ENCODE measurements at regions not wholly inside any gene's neighbourhood (a gene's known extent, or its start where the extent isn't known, plus 50 kb on each side); places are given as distances from the start of the nearest gene placed in this dataset.

DNA sequence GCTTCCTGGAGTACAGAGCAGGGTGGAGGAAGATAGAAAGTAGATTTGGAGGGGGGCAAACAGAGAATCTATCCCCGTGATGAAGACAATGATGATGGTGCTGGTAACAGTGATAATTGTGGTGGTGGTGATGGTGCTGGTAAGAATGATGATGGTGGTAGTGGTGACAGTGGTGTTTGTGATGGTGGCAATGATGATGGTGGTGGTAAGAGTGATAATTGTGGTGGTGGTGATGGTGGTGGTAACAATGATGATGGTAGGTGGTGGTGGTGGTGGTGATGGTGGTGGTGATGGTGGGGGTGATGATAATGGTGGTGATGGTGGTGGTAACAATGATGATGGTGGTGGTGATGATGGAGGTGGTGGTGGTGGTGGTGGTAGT, 169.8 kb downstream of the TSHZ3 start:
- Histone ChIP-seq H3K27ac (ENCODE audit: insufficient read depth, low read depth, low read length, poor library complexity, severe bottlenecking) (no peak overlapping the region), H3K4me3 (ENCODE audit: insufficient read depth, low read depth, low read length) (no peak overlapping the region), H3K27me3 (ENCODE audit: control insufficient read depth, insufficient read depth, low read length, poor library complexity, severe bottlenecking) (no peaks in the 10 kb centered on the region), H3K4me1 (ENCODE audit: control insufficient read depth, insufficient read depth, low read length) (peaks cover 5% of the 10 kb centered on the region), H3K9me3 (ENCODE audit: control insufficient read depth, low read length) (no peaks in the 10 kb centered on the region), H3K36me3 (ENCODE audit: control insufficient read depth, insufficient read depth, low read length) (no peaks in the 10 kb centered on the region)
- WGBS, 2 experiments = 88 to 92% methylated on average over 1 of the region's 1 CpG

DNA sequence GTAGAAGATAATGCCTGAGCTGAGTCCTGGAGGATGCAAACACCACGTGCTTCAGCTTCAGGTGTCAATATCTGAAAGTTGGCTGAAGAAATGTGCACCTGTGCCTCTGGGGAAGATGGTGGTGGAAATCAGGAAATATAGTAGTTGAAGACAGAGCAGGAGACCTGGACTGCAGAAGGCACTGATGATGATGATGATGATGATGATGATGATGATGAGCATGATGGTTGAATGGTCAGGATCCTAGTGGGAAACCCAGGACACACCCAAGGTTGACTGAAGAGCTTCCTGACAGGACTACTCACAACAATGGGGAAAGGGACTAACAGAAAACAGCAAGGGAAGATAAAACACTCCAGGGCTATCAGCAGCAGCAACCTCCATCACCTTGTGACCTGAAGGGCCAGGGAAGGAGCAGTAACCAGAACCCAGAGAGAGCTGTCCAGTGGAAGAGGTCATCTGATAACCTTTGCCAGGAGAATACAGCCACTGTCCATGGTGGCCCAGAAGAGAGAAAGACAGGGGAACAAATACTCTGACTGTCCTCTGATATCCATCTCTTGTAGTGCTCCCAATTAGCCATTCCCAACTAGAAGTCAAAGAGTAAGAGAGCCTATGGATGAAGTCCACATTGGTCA, 170.3 kb downstream of the TSHZ3 start:
- no peak overlapping the region for H3K4me3 ChIP-seq (ENCODE audit: insufficient read depth, low read depth, low read length)
- no peaks in the 10 kb centered on the region for H3K36me3 ChIP-seq (ENCODE audit: control insufficient read depth, insufficient read depth, low read length)
- H3K9me3 ChIP-seq (ENCODE audit: control insufficient read depth, low read length) = no peaks in the 10 kb centered on the region
- H3K27ac ChIP-seq (ENCODE audit: insufficient read depth, low read depth, low read length, poor library complexity, severe bottlenecking) = no peak overlapping the region
- 82 to 89% methylated on average over 1 of the region's 1 CpG for WGBS, 2 experiments
- peaks cover 5% of the 10 kb centered on the region for H3K4me1 ChIP-seq (ENCODE audit: control insufficient read depth, insufficient read depth, low read length)
- H3K27me3 ChIP-seq (ENCODE audit: control insufficient read depth, insufficient read depth, low read length, poor library complexity, severe bottlenecking) = no peaks in the 10 kb centered on the region

DNA sequence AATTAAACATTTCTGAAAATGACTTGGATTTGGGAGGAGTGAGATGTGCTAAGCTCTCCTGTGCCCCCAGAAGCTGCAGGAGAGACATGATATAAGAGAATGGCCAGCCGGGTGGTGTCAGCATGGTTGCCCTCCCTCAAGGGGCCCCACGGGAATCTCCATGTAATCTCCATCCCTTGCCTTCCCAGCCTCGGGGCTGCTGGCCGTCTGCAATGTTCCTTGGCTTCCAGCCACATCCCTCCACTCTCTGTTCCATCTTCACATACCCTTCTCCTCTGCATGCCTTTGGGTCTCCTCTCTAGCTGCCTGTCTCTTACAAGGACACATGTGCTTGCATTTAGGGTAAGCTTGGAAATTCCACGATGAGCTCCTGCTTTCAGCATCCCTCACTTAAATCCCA, 172.0 kb downstream of the TSHZ3 start:
- WGBS, 2 experiments = 91 to 92% methylated on average over 5 of the region's 5 CpGs
- Histone ChIP-seq H3K4me1 (ENCODE audit: control insufficient read depth, insufficient read depth, low read length) (peaks cover 5% of the 10 kb centered on the region), H3K27me3 (ENCODE audit: control insufficient read depth, insufficient read depth, low read length, poor library complexity, severe bottlenecking) (no peaks in the 10 kb centered on the region), H3K36me3 (ENCODE audit: control insufficient read depth, insufficient read depth, low read length) (no peaks in the 10 kb centered on the region), H3K9me3 (ENCODE audit: control insufficient read depth, low read length) (no peaks in the 10 kb centered on the region), H3K27ac (ENCODE audit: insufficient read depth, low read depth, low read length, poor library complexity, severe bottlenecking) (no peak overlapping the region), H3K4me3 (ENCODE audit: insufficient read depth, low read depth, low read length) (no peak overlapping the region)

DNA sequence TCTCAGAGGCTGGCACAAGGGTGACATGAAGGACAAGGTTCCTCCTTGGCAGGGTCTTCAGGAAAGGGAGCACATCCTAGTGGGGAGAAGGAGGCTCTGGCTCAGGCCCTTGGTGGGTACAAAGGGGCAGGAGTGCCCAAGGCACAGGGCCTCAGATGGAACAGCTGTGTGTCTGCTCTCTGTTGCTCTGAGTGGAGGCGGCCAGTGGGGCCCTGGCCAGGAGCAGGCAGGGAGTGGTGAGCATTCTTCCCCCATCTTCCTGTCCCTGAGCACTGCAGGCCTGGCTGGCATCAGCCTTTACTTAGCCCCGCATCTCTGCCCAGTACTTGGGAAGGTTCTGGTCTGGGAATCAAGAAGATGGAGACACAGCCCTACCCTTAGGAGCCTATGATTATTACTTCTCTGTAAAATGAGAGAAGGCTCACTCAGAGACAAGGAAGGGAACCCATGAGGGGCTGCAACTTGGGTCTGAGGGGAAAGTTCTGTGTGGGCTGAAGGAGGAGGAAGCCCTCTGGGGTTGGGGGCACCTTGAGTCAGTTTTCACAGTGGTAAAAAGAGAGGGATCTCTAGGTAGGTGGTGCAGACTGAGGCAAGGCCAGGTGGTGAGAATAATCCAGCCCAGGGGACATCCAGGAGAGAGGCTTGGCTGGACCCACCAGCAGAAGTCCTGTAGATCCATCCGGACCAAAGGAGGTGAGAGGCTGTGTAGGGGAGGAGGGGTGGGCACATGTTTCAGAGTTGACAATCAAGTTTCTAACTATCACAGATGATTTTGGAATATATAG, 173.5 kb downstream of the TSHZ3 start:
- Histone ChIP-seq H3K4me3 (ENCODE audit: insufficient read depth, low read depth, low read length) (no peak overlapping the region), H3K4me1 (ENCODE audit: control insufficient read depth, insufficient read depth, low read length) (peaks cover 5% of the 10 kb centered on the region), H3K36me3 (ENCODE audit: control insufficient read depth, insufficient read depth, low read length) (no peaks in the 10 kb centered on the region), H3K27me3 (ENCODE audit: control insufficient read depth, insufficient read depth, low read length, poor library complexity, severe bottlenecking) (no peaks in the 10 kb centered on the region), H3K9me3 (ENCODE audit: control insufficient read depth, low read length) (no peaks in the 10 kb centered on the region), H3K27ac (ENCODE audit: insufficient read depth, low read depth, low read length, poor library complexity, severe bottlenecking) (no peak overlapping the region)
- 95 to 96% methylated on average over 3 of the region's 3 CpGs for WGBS, 2 experiments

DNA sequence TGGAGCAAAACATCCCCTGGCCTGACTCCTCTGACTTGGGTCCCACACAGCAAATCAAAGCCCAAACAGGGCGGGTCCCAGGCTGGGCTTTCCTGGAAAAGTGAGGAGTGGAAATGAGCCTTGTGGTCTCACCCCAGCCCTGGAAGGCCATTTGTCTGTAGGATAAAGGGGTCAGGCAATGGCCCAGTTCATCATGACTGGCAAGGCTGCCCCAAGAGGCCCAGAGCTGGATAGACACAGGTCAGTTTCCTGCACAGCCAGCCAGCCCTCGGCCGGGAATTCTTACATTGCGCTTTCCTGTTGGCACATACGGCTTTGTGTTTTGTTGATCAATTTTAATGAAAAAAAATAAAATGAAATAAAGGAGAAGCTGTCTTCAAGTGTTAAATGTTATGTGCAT, 174.3 kb downstream of the TSHZ3 start:
- 88 to 91% methylated on average over 5 of the region's 5 CpGs for WGBS, 2 experiments
- Histone ChIP-seq H3K27me3 (ENCODE audit: control insufficient read depth, insufficient read depth, low read length, poor library complexity, severe bottlenecking) (no peaks in the 10 kb centered on the region), H3K36me3 (ENCODE audit: control insufficient read depth, insufficient read depth, low read length) (no peaks in the 10 kb centered on the region), H3K9me3 (ENCODE audit: control insufficient read depth, low read length) (no peaks in the 10 kb centered on the region), H3K4me1 (ENCODE audit: control insufficient read depth, insufficient read depth, low read length) (peaks cover 5% of the 10 kb centered on the region), H3K4me3 (ENCODE audit: insufficient read depth, low read depth, low read length) (no peak overlapping the region), H3K27ac (ENCODE audit: insufficient read depth, low read depth, low read length, poor library complexity, severe bottlenecking) (no peak overlapping the region)

DNA sequence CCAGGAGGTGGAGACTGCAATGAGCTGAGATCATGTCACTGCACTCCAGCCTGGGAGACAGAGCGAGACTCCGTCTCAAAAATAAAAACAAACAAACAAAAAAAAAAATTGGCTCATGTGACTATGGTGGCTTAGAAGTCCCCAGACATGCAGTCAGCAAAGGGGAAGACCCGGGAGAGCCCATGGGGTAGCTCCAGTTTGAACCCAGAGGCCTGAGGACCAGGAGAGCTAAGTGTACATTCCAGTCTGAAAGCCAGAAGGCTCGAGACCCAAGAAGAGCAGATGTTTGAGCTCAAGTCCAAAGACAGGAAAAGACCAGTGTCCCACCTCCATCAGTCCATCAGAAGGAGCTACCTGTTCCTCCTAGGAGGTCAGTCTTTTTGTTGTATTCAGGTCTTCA, 175.2 kb downstream of the TSHZ3 start:
- H3K9me3 ChIP-seq (ENCODE audit: control insufficient read depth, low read length) = no peaks in the 10 kb centered on the region
- 94 to 95% methylated on average over 4 of the region's 4 CpGs for WGBS, 2 experiments

DNA sequence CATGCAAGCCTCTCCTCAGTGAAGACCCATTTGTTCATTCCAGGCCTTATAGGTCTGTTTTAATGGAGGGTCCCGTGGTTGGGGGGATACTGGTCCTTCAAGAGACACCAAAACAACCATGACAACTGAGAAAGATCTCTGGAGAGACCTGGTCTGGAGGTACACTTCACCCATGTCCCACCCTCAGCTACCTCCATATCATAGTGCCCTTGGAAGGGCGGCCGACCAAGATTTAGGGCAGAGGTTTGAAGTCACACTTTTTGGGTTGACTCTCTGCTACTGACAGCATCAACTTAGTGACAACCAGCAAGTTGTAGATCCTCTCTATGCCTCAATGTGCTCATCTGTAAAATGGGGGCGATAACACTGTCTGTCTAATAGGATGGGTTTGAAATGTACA, 177.3 kb downstream of the TSHZ3 start:
- Histone ChIP-seq H3K4me3 (ENCODE audit: insufficient read depth, low read depth, low read length) (no peak overlapping the region), H3K4me1 (ENCODE audit: control insufficient read depth, insufficient read depth, low read length) (no peaks in the 10 kb centered on the region), H3K27ac (ENCODE audit: insufficient read depth, low read depth, low read length, poor library complexity, severe bottlenecking) (no peak overlapping the region), H3K27me3 (ENCODE audit: control insufficient read depth, insufficient read depth, low read length, poor library complexity, severe bottlenecking) (no peaks in the 10 kb centered on the region), H3K36me3 (ENCODE audit: control insufficient read depth, insufficient read depth, low read length) (no peaks in the 10 kb centered on the region), H3K9me3 (ENCODE audit: control insufficient read depth, low read length) (no peaks in the 10 kb centered on the region)
- WGBS, 2 experiments = 94 to 98% methylated on average over 3 to 4 of the region's 4 CpGs

More for the DNA sequence above, 175.2 kb downstream of the TSHZ3 start:
- Histone ChIP-seq H3K27ac (ENCODE audit: insufficient read depth, low read depth, low read length, poor library complexity, severe bottlenecking) (no peak overlapping the region), H3K4me1 (ENCODE audit: control insufficient read depth, insufficient read depth, low read length) (peaks cover 5% of the 10 kb centered on the region), H3K4me3 (ENCODE audit: insufficient read depth, low read depth, low read length) (no peak overlapping the region), H3K36me3 (ENCODE audit: control insufficient read depth, insufficient read depth, low read length) (no peaks in the 10 kb centered on the region), H3K27me3 (ENCODE audit: control insufficient read depth, insufficient read depth, low read length, poor library complexity, severe bottlenecking) (no peaks in the 10 kb centered on the region)

DNA sequence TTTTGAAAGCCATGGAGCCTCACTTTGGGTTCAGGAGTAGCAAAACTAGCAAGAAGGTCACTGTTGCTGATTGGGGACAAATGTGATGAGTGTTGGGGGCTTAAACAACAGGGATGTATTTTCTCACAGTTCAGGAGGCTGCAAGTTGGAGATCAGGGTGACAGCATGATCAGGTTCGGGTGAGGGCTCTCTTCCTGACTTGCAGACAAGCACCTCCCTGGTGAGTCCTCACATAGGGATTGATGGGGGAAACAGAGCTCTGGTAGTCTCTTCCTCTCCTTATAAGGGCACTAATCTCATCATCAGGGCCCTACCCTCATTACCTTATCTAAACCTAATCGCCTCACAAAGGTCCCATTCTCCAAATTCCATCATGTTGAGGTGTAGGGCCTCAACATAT, 179.2 kb downstream of the TSHZ3 start:
- H3K27ac ChIP-seq (ENCODE audit: insufficient read depth, low read depth, low read length, poor library complexity, severe bottlenecking) = no peak overlapping the region
- no peak overlapping the region for H3K4me3 ChIP-seq (ENCODE audit: insufficient read depth, low read depth, low read length)
- peaks cover under 1% of the 10 kb centered on the region for H3K4me1 ChIP-seq (ENCODE audit: control insufficient read depth, insufficient read depth, low read length)
- no peaks in the 10 kb centered on the region for H3K36me3 ChIP-seq (ENCODE audit: control insufficient read depth, insufficient read depth, low read length)
- 85 to 88% methylated on average over 2 of the region's 2 CpGs for WGBS, 2 experiments
- no peaks in the 10 kb centered on the region for H3K27me3 ChIP-seq (ENCODE audit: control insufficient read depth, insufficient read depth, low read length, poor library complexity, severe bottlenecking)
- no peaks in the 10 kb centered on the region for H3K9me3 ChIP-seq (ENCODE audit: control insufficient read depth, low read length)

DNA sequence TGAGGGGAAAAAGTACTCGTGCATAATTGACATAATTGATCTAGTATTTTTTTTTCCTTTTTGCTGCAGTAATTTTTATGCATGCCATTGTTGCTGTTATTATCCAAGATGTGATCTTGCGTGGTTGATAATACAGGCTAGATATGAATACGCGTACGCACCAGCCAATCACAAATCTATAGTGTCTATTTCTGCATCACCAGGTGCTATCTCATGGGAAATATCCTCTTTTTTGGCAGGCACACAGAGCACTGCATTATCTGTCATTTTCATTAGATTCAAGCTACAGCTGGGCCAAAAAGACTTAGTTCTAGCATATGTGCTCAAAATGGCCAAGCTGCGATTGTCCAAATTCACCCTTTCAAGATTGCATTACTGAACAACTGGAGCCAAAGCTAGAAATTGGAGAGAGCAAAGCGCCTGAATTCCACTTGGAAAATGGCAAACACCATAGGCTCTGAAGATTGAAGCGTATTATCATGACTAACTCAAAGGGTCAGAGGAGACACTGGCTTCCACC, 181.1 kb downstream of the TSHZ3 start:
- Histone ChIP-seq H3K27ac (ENCODE audit: insufficient read depth, low read depth, low read length, poor library complexity, severe bottlenecking) (no peak overlapping the region), H3K4me3 (ENCODE audit: insufficient read depth, low read depth, low read length) (no peak overlapping the region), H3K27me3 (ENCODE audit: control insufficient read depth, insufficient read depth, low read length, poor library complexity, severe bottlenecking) (no peaks in the 10 kb centered on the region), H3K36me3 (ENCODE audit: control insufficient read depth, insufficient read depth, low read length) (no peaks in the 10 kb centered on the region), H3K9me3 (ENCODE audit: control insufficient read depth, low read length) (no peaks in the 10 kb centered on the region), H3K4me1 (ENCODE audit: control insufficient read depth, insufficient read depth, low read length) (peaks cover 4% of the 10 kb centered on the region)
- WGBS, 2 experiments = 93 to 96% methylated on average over 8 of the region's 8 CpGs

DNA sequence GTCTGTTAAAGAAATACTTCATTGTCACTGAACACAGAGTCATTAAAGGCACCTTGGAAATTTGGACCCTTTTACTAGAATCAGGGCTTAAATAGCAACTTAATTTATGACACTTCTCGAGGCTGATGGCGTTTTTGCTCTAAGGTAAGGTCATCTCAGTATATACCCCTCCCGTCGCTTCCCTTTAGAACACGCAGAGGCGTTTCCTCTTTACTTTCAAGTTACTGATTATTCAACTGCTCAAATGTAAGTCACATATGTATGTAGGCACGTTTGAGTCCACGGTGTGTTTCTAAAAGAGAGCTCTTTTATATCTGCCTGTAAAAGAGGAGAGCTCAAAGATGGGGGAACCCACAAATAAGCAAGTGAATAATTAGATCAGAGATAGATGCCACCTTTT, 181.5 kb downstream of the TSHZ3 start:
- H3K27ac ChIP-seq (ENCODE audit: insufficient read depth, low read depth, low read length, poor library complexity, severe bottlenecking) = no peak overlapping the region
- no peaks in the 10 kb centered on the region for H3K9me3 ChIP-seq (ENCODE audit: control insufficient read depth, low read length)
- no peak overlapping the region for H3K4me3 ChIP-seq (ENCODE audit: insufficient read depth, low read depth, low read length)
- H3K36me3 ChIP-seq (ENCODE audit: control insufficient read depth, insufficient read depth, low read length) = no peaks in the 10 kb centered on the region
- WGBS, 2 experiments = 90 to 91% methylated on average over 8 of the region's 8 CpGs
- no peaks in the 10 kb centered on the region for H3K27me3 ChIP-seq (ENCODE audit: control insufficient read depth, insufficient read depth, low read length, poor library complexity, severe bottlenecking)
- H3K4me1 ChIP-seq (ENCODE audit: control insufficient read depth, insufficient read depth, low read length) = peaks cover 4% of the 10 kb centered on the region
